HG02938 (cell line): ENCODE measurements at regions not wholly inside any gene's neighbourhood (a gene's known extent, or its start where the extent isn't known, plus 50 kb on each side); places are given as distances from the start of the nearest gene placed in this dataset.
"Not testable (repeated sequence)": the region's sequence is repeated elsewhere in the genome, so short reads cannot be mapped to it uniquely, and the experiment has no call there.

Experiments used
- ATAC-seq: cut with Tn5 transposase; IDR thresholded peaks from one replicate; pipeline ENCODE4 v1.9.1; 2021; ENCODE audit warnings: mild to moderate bottlenecking, moderate library complexity; ENCODE audit not compliant: unreplicated experiment

- not testable (repeated sequence) for ATAC-seq
Observed at GRCh38 chr16:60605652-60606051, 1430.6 kb downstream of the CDH8 start.

DNA sequence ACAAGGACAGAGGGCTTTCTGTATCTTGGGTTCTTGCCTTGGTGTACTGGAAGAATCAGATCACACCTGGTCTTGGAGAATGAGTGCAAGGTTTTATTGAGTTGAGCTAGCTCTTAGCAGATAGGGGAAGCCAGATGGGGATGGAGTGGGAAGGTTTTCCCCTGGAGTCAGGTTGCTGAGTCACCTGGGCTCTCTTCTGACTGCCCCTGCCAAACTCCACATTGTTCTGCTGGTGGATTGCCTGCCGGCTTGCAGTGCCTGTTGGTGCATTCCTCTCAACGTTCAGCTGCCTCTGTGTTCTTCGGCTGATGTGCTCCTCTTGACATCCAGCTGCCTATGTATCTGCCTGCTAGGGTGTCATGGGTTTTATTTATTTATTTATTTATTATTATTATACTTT is 1431.1 kb downstream of the CDH8 start:
- no peak for ATAC-seq

DNA sequence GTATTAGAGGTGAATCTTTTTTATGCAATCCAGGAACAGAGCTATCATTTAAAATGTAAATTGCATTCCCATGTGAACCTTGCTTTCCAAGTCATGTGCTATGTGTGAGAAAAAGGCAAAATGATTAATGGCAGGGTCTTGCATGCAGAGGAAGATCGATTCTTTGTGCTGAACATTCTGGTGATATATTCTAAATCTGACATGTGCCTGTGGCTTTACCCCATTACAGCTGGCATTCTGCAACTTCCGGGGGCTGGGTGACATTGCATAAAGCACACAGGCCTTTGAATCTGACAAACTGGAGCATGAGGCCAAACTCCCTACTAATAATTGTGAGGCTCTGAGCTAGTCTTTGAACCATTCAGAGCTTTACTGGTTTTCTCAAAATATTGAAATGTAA is 1449.7 kb downstream of the CDH8 start:
- ATAC-seq: no peak

GRCh38 chr16:60582528-60582927 is 1453.7 kb downstream of the CDH8 start:
- ATAC-seq: no peak

DNA sequence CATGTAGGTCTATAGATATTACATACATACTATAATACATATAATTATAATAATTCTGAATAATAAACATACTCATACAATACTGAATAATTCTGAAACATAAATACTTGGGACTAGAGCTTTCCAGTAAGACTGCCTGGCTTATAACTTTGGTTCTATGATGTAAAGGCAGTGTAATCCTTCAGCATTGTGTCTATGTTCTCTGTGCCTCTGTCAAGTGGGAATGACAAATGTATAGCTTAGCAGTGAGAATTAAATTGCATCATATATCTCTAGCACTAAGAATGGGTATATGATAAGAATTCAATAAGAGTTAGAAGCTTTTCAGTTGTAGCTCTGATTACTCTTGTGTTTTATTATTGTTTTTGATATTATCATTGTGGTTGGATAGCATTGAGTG is 1469.3 kb downstream of the CDH8 start:
- no peak for ATAC-seq

GRCh38 chr16:60564588-60564987 is 1471.7 kb downstream of the CDH8 start:
- ATAC-seq: no peak

DNA sequence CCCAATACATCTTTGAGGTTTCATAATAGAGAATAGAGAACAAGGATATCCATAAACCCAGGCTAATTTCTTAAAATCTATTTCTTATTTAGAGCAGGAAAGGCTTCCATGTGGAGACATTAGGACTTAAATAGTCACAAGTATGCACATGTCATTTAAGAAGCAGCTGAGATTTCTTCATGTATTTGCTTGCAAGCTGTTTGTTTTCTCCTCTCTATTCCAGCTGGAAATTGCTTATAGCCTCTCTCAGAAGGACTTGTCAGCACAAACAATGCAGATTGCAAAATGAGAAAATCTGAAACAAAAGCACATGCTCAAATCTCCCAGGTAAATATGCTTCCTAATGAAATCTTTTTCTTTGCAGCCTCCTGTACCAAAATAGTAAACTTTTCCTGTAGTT is 1473.1 kb downstream of the CDH8 start:
- ATAC-seq: no peak

DNA sequence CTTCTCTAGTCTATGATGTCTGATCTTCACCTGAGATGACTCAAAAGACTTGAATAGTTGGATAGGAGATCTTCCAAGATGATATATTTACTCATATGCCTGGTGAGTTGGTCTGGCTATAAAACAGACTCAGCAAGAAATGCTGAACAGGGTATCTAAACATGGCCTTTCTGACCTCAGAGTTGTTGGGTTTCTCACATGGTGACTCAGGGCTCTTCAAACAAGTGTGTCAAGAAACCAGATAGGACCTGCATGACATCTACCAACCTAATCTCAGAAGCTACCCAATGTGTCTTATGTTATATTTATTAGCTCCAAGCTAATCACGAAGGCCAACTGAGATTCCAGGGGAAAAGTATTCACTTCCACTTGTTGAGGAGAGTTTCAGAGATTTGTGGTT is 1477.3 kb downstream of the CDH8 start:
- no peak for ATAC-seq

DNA sequence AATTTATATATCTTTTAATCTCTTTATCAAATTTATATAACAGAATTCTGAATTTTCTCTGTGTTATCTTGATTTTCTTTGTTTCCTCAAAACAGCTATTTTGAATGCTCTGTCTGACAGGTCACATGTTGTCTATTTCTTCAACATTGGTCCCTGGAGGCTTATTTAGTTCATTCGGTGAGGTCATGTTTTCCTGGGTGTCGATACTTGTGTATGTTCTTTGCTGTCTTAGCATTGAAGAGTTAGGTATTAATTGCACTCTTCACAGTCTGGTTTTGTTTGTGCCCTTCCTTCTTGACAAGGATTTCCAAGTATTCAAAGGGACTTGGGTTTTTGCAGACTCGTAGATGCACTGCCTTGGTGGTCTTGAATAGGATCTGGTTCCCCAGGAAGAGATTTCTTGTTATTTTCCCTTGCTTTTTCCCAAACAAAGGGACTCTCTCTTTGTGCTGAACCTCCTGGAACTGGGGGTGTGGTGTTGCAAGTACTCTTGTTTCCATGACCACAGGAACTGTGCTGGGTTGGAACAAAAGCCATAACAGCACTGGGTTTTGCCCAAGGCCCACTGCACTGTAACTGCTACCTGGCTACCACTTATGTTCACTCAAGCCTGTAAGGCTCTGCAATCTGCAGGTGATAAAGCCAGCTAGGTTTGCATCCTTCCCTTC is 1483.0 kb downstream of the CDH8 start:
- ATAC-seq: no peak

- no peak for ATAC-seq
Observed at GRCh38 chr16:60541535-60541934, 1494.7 kb downstream of the CDH8 start.

- ATAC-seq: no peak
Observed at GRCh38 chr16:60510941-60511340, 1525.3 kb downstream of the CDH8 start.

GRCh38 chr16:60510208-60510607 is 1526.0 kb downstream of the CDH8 start:
- ATAC-seq: no peak

GRCh38 chr16:60491273-60491672 is 1545.0 kb downstream of the CDH8 start:
- ATAC-seq: no peak

GRCh38 chr16:60485872-60486489 is 1550.3 kb downstream of the CDH8 start:
- ATAC-seq: no peak

DNA sequence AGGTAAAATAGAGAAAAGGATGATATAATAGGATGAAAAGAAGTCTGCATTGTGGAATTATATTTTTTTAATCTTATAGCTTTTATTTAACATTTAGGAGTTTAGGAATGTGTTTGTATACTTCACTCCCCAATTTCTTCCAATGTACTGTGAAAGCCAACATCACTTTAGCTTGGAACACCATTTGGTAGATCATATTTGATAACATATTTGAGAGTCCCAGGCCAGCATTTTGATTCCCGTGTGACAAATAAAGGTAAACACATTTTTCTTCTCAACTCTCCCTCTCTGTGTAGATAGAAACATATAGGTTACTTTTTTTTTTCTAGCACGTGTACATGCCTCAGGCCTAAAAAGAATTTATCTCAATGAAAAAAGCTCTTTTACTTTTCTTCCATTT is 1551.3 kb downstream of the CDH8 start:
- no peak for ATAC-seq

DNA sequence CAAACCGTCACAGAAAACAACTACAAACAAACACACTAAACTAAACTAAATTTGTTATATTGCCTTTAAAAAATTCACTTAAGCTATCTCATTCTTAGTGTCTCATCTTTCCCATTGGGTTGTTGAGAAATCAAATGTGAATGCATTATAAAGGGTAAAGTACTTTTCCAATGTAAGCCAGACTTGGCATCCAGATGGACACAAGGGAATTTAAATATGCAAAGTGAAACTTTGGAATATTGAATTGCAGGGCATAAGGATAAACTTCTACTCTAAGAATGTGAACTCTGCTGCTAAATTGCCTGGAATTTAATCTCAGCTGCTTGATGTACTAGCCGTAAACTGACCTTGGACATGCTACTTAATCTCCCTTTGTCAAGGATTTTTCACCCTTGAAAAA is 1554.6 kb downstream of the CDH8 start:
- no peak for ATAC-seq

- ATAC-seq: no peak
Observed at GRCh38 chr16:60478810-60479209, 1557.4 kb downstream of the CDH8 start.

- no peak for ATAC-seq
Observed at GRCh38 chr16:60463986-60464385, 1572.3 kb downstream of the CDH8 start.

DNA sequence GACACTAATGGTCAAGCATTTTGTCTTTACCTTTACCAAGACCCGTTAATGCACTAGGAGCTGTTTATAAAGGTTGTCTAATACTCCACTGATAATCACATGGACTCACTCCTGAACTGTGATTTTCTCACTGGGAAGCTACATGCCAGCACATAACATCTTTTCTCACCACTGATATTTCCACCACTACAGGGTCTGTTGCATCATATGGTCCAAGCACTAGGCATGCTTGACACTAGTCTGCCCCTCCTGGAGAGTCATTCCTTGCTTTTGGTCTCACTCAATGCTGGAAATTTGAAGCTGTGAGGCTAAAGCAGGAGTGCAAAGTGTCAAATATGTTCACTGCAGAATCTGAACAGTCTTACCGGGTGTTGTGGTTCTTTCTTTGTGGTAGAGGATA is 1576.8 kb downstream of the CDH8 start:
- no peak for ATAC-seq

- ATAC-seq: no peak
Observed at GRCh38 chr16:60458255-60458654, 1578.0 kb downstream of the CDH8 start.

- ATAC-seq: no peak
Observed at GRCh38 chr16:60452646-60453045, 1583.6 kb downstream of the CDH8 start.

DNA sequence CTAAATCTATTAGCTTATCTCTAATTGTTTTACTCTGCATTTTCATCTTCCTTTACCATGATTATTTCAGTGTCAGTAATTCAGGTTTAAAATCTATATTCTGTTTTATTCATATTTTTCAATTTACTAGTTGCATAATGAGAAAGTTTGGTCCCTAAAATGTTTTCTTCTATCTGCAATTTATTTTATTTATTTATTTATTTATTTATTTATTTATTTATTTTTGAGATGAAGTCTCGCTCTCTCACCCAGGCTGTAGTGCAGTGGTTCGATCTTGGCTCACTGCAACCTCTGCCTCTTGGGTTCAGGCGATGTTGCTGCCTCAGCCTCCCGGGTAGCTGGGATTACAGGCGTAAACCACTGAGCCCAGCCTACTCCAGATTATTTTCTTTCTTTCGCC is 1597.3 kb downstream of the CDH8 start:
- ATAC-seq: no peak

DNA sequence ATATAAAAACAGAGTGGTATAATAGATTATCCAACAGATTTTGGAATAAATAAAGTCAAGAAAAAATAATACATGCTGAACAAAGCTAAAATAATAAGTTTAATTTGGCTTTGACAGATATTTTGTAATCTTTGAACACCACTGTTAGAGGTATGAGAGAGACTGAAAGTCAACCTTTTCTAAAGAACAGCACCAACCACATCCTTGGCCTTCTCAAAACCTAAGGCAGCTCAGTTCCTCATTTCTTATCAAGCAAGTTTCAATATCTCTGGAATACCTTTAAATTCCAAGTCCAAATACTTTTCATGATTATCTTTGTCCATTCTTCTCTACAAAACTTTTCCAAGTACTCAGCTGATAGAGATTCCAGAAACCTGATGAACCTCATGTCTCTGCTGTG is 1603.8 kb downstream of the CDH8 start:
- no peak for ATAC-seq
